ENCODE measurements at regions not wholly inside any gene's neighbourhood (a gene's known extent, or its start where the extent isn't known, plus 50 kb on each side); places are given as distances from the start of the nearest gene placed in this dataset.
"Not testable (repeated sequence)": the region's sequence is repeated elsewhere in the genome, so short reads cannot be mapped to it uniquely, and the experiment has no call there.

- intact Hi-C loops (cut with DNase I); DNase-seq: not testable (repeated sequence)
These were observed 182.5 kb upstream of the FAM20C start for GRCh38 chr7:9919-10318.

GRCh38 chr7:32565-33280, 159.6 kb upstream of the FAM20C start:
- DNase-seq: peak in 2 of 10 donors; percentile 9 to 68
- intact Hi-C loops (cut with DNase I): not testable (repeated sequence)

GRCh38 chr7:35121-35541, 157.2 kb upstream of the FAM20C start:
- intact Hi-C loops (cut with DNase I): not testable (repeated sequence)

GRCh38 chr7:36539-36938, 155.8 kb upstream of the FAM20C start:
- DNase-seq; intact Hi-C loops (cut with DNase I): not testable (repeated sequence)

More at GRCh38 chr7:35121-35541, 157.2 kb upstream of the FAM20C start:
- DNase-seq: peak in 4 of 10 donors; percentile 1 to 63 (median 28)

GRCh38 chr7:37656-38055, 154.7 kb upstream of the FAM20C start:
- peak in 3 of 10 donors; percentile 27 to 64 (median 36) for DNase-seq
- intact Hi-C loops (cut with DNase I): not testable (repeated sequence)

- DNase-seq; intact Hi-C loops (cut with DNase I): not testable (repeated sequence)
These were observed 153.9 kb upstream of the FAM20C start for GRCh38 chr7:38444-38843.

GRCh38 chr7:39984-40740, 152.2 kb upstream of the FAM20C start:
- intact Hi-C loops (cut with DNase I): not testable (repeated sequence)
- peak in 5 of 10 donors; percentile 3 to 79 (median 46) for DNase-seq

GRCh38 chr7:40799-41750, 151.3 kb upstream of the FAM20C start:
- peak in 5 of 10 donors; percentile 1 to 67 (median 23) for DNase-seq
- intact Hi-C loops (cut with DNase I): no loop called here

GRCh38 chr7:41917-42565, 150.3 kb upstream of the FAM20C start:
- intact Hi-C loops (cut with DNase I): no loop called here
- peak in 1 of 10 donors; percentile 27 for DNase-seq

GRCh38 chr7:43791-44540, 148.4 kb upstream of the FAM20C start:
- DNase-seq: peak in 4 of 10 donors; percentile 2 to 59 (median 34)
- intact Hi-C loops (cut with DNase I): no loop called here

GRCh38 chr7:44541-44896, 147.9 kb upstream of the FAM20C start:
- intact Hi-C loops (cut with DNase I): no loop called here
- DNase-seq: peak in 4 of 10 donors; percentile 4 to 55 (median 16)

GRCh38 chr7:45106-46090, 147.0 kb upstream of the FAM20C start:
- intact Hi-C loops (cut with DNase I): no loop called here
- peak in 6 of 10 donors; percentile 1 to 55 (median 22) for DNase-seq

- intact Hi-C loops (cut with DNase I): no loop called here
- peak in 4 of 10 donors; percentile 4 to 46 (median 22) for DNase-seq
These were observed 146.1 kb upstream of the FAM20C start for GRCh38 chr7:46123-46829.

- intact Hi-C loops (cut with DNase I): no loop called here
- peak in 4 of 10 donors; percentile 5 to 61 (median 46) for DNase-seq
These were observed 145.6 kb upstream of the FAM20C start for GRCh38 chr7:46830-47140.

GRCh38 chr7:51456-52068, 140.8 kb upstream of the FAM20C start:
- intact Hi-C loops (cut with DNase I): no loop called here
- DNase-seq: peak in 1 of 10 donors; percentile 12

- intact Hi-C loops (cut with DNase I): no loop called here
- peak in 1 of 10 donors; percentile 0 for DNase-seq
These were observed 140.3 kb upstream of the FAM20C start for GRCh38 chr7:52100-52499.

GRCh38 chr7:53531-53930, 138.8 kb upstream of the FAM20C start:
- peak in 1 of 10 donors; percentile 1 for DNase-seq
- intact Hi-C loops (cut with DNase I): no loop called here
